BJ (cell line): ENCODE measurements at regions not wholly inside any gene's neighbourhood (a gene's known extent, or its start where the extent isn't known, plus 50 kb on each side); places are given as distances from the start of the nearest gene placed in this dataset.

Experiments
- CTCF ChIA-PET: fragments of 350-600 bp; formaldehyde crosslinking; extraction: SDS; loops from one replicate; lab custom pipeline; 2021; ENCODE audit warnings: antibody characterized with exemption, inconsistent platforms; lab: Yijun Ruan, JAX
- POLR2A ChIA-PET: fragments of 300-600 bp; sonication (Branson Sonifier 250); formaldehyde crosslinking; extraction: SDS; loops from one replicate; lab custom pipeline; 2021; ENCODE audit warnings: antibody characterized with exemption; lab: Charles Lee
- DNase-seq: peaks from one replicate; pipeline ENCODE4 v3.0.0-alpha.2; 2011; ENCODE audit warnings: low read depth
- H3K27me3 ChIP-seq: 2 replicates; pipeline ENCODE4 v1.6.0; 2011; ENCODE audit warnings: low read length; ENCODE audit not compliant: control insufficient read depth, insufficient read depth
- H3K36me3 ChIP-seq: 2 replicates; pipeline ENCODE4 v1.5.1; 2011; ENCODE audit warnings: low read length; ENCODE audit not compliant: control insufficient read depth, insufficient read depth
- H3K4me3 ChIP-seq: 2 replicates; pipeline ENCODE4 v1.5.1; 2011; ENCODE audit warnings: low read depth, mild to moderate bottlenecking, control low read depth, low read length
- CTCF ChIP-seq: IDR thresholded peaks from 2 replicates; pipeline ENCODE4 v1.5.1; 2011; ENCODE audit warnings: low read depth, mild to moderate bottlenecking, control low read depth, inconsistent platforms, low read length, moderate library complexity; ENCODE audit not compliant: insufficient read depth

- no peak for DNase-seq
- TF ChIP-seq CTCF = no peak
- CTCF ChIA-PET = no interaction called here
These were observed 82.9 kb upstream of the NLGN4X start for GRCh38 chrX:6311540-6311939.

GRCh38 chrX:6307156-6307555 is 78.5 kb upstream of the NLGN4X start:
- ChIA-PET POLR2A (no interaction called here), CTCF (no interaction called here)
- Histone ChIP-seq H3K27me3 (no peaks in the 10 kb centered on the region), H3K36me3 (no peaks in the 10 kb centered on the region), H3K4me3 (no peak overlapping the region)
- TF ChIP-seq CTCF = no peak
- no peak for DNase-seq

More at GRCh38 chrX:6311540-6311939, 82.9 kb upstream of the NLGN4X start:
- no peaks in the 10 kb centered on the region for H3K36me3 ChIP-seq
- no peak overlapping the region for H3K4me3 ChIP-seq
- POLR2A ChIA-PET = no interaction called here
- H3K27me3 ChIP-seq = no peaks in the 10 kb centered on the region

DNA sequence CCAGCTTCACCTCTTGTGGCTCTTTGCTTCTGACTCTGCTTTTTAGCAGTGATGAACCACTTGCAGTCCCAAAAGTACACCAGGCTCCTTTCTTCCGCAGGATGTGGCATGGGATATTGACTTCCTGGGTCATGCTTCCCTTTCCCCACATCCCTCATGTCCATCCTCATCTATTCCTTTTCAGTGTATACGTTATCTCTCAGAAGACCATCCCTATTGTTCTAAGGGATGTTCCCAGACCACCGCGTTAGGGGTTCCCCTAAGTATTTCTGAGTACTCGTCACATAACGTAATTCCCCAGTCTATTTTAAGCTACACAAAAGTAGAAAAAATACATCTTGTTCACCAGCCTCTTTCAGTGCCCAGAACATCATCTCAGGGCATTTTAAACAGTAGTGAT is 71.1 kb upstream of the NLGN4X start:
- ChIA-PET POLR2A (no interaction called here), CTCF (no interaction called here)
- H3K27me3 ChIP-seq = no peaks in the 10 kb centered on the region
- DNase-seq = no peak
- no peaks in the 10 kb centered on the region for H3K36me3 ChIP-seq
- H3K4me3 ChIP-seq = no peak overlapping the region
- no peak for TF ChIP-seq CTCF

- Histone ChIP-seq H3K4me3 (no peak overlapping the region), H3K36me3 (no peaks in the 10 kb centered on the region), H3K27me3 (no peaks in the 10 kb centered on the region)
- ChIA-PET CTCF (no interaction called here), POLR2A (no interaction called here)
- no peak for TF ChIP-seq CTCF
- no peak for DNase-seq
These were observed 65.0 kb upstream of the NLGN4X start for GRCh38 chrX:6293716-6294115.

- POLR2A ChIA-PET = no interaction called here
- H3K36me3 ChIP-seq = no peaks in the 10 kb centered on the region
- H3K4me3 ChIP-seq = no peak overlapping the region
- no peak for DNase-seq
- H3K27me3 ChIP-seq = no peaks in the 10 kb centered on the region
- TF ChIP-seq CTCF = no peak
- CTCF ChIA-PET = no interaction called here
These were observed 63.9 kb upstream of the NLGN4X start for GRCh38 chrX:6292599-6292998.
